Body of pancreas (tissue), 4 donors: ENCODE measurements at regions not wholly inside any gene's neighbourhood (a gene's known extent, or its start where the extent isn't known, plus 50 kb on each side); places are given as distances from the start of the nearest gene placed in this dataset.

Experiments
- CTCF ChIP-seq, 7 experiments: fragments of 450-650 bp in 4 of 7; fragments of 200-600 bp in 3 of 7; sonication (generic) in 3 of 7; IDR thresholded peaks; one replicate each; pipeline ENCODE4 v1.5.1; 2016 to 2019; ENCODE audit warnings: antibody characterized with exemption in 7 of 7
- POLR2A ChIP-seq, 3 donors: fragments of 450-650 bp; IDR thresholded peaks; one replicate each; pipeline ENCODE4 v1.6.1; 2016; ENCODE audit warnings: antibody characterized with exemption in 3 of 3, mild to moderate bottlenecking in 2 of 3

- TF ChIP-seq POLR2A (IDR thresholded peaks at IDR 0.05), result no peak
- no peak for TF ChIP-seq CTCF (IDR thresholded peaks at IDR 0.05)
These were observed 528.7 kb downstream of the CDH26 start for GRCh38 chr20:60486937-60487336.
